IMR-90 (cell line): ENCODE measurements at regions not wholly inside any gene's neighbourhood (a gene's known extent, or its start where the extent isn't known, plus 50 kb on each side); places are given as distances from the start of the nearest gene placed in this dataset.

Source experiments
- ATAC-seq: fragments of 200-7000 bp; cut with Tn5 transposase; 2 replicates; pipeline ENCODE4 v1.9.1; 2020; ENCODE audit warnings: low read depth, mild to moderate bottlenecking, moderate library complexity
- BruUV-seq: library from RNA; stranded (reverse); fragments of 400-500 nt; replicated peaks from 2 replicates; lab custom pipeline; 2021; lab: Mats Ljungman, UMichigan
- CTCF ChIA-PET: fragments of 300-600 bp; formaldehyde crosslinking; extraction: SDS; loops from one replicate; lab custom pipeline; 2021; ENCODE audit warnings: antibody characterized with exemption; lab: Yijun Ruan, JAX
- POLR2A ChIA-PET: fragments of 300-600 bp; sonication (Branson Sonifier 250); formaldehyde crosslinking; loops from one replicate; lab custom pipeline; 2022; ENCODE audit warnings: antibody characterized with exemption; ENCODE audit not compliant: unreplicated experiment; lab: Charles Lee
- DNase-seq: peaks from one replicate; pipeline ENCODE4 v3.0.0; 2013
- H2AFZ ChIP-seq: replicated peaks from 2 replicates; pipeline ENCODE3; 2013; ENCODE audit warnings: low read length, mild to moderate bottlenecking; ENCODE audit not compliant: poor library complexity
- H2AK5ac ChIP-seq: 2 replicates; pipeline ENCODE4 v1.6.1; 2013; ENCODE audit warnings: low read depth, low read length, inconsistent platforms
- H2AK9ac ChIP-seq: replicated peaks from 2 replicates; pipeline ENCODE3; 2013; ENCODE audit warnings: mild to moderate bottlenecking, low read depth, low read length, moderate library complexity; ENCODE audit not compliant: poor library complexity
- H2BK120ac ChIP-seq: 2 replicates; pipeline ENCODE4 v1.6.1; 2013; ENCODE audit warnings: low read depth, low read length, inconsistent platforms
- H2BK15ac ChIP-seq: 3 replicates; pipeline ENCODE4 v1.6.1; 2013; ENCODE audit warnings: low read depth, low read length, inconsistent platforms
- H2BK20ac ChIP-seq: 2 replicates; pipeline ENCODE4 v1.6.1; 2013; ENCODE audit warnings: low read depth, mild to moderate bottlenecking, inconsistent platforms, low read length, moderate library complexity
- H2BK5ac ChIP-seq: 2 replicates; pipeline ENCODE4 v1.6.1; 2013; ENCODE audit warnings: mild to moderate bottlenecking, low read depth, low read length, inconsistent platforms; ENCODE audit not compliant: poor library complexity, severe bottlenecking
- H3K14ac ChIP-seq: replicated peaks from 2 replicates; pipeline ENCODE4 v1.6.1; 2013; ENCODE audit warnings: low read depth, low read length, inconsistent platforms
- H3K18ac ChIP-seq: 2 replicates; pipeline ENCODE4 v1.6.1; 2013; ENCODE audit warnings: low read depth, low read length, control low read depth
- H3K23ac ChIP-seq: 2 replicates; pipeline ENCODE4 v1.6.1; 2013; ENCODE audit warnings: low read depth, low read length, inconsistent platforms
- H3K27ac ChIP-seq: 2 replicates; pipeline ENCODE4 v1.5.1; 2013; ENCODE audit warnings: mild to moderate bottlenecking, control low read depth, low read length; ENCODE audit not compliant: insufficient read depth
- H3K27me3 ChIP-seq: 2 replicates; pipeline ENCODE4 v1.6.1; 2013; ENCODE audit warnings: low read length; ENCODE audit not compliant: control insufficient read depth, insufficient read depth
- H3K36me3 ChIP-seq: 2 replicates; pipeline ENCODE4 v1.6.1; 2013; ENCODE audit warnings: low read length, mixed read lengths; ENCODE audit not compliant: control insufficient read depth, insufficient read depth
- H3K4ac ChIP-seq: 2 replicates; pipeline ENCODE4 v1.6.1; 2013; ENCODE audit warnings: low read depth, low read length, inconsistent platforms
- H3K4me1 ChIP-seq: 2 replicates; pipeline ENCODE4 v1.6.1; 2013; ENCODE audit warnings: low read length, mixed read lengths; ENCODE audit not compliant: control insufficient read depth, insufficient read depth
- H3K4me2 ChIP-seq: 2 replicates; pipeline ENCODE4 v1.6.1; 2013; ENCODE audit warnings: low read depth, mild to moderate bottlenecking, control low read depth, low read length, moderate library complexity
- H3K4me3 ChIP-seq: 2 replicates; pipeline ENCODE4 v1.5.1; 2013; ENCODE audit warnings: low read depth, mild to moderate bottlenecking, control low read depth, low read length, moderate library complexity; ENCODE audit not compliant: insufficient read depth
- H3K56ac ChIP-seq: 2 replicates; pipeline ENCODE4 v1.6.1; 2013; ENCODE audit warnings: low read length, inconsistent platforms; ENCODE audit not compliant: insufficient read depth; ENCODE audit errors: extremely low read depth
- H3K79me1 ChIP-seq, 2 experiments: 2 replicates each; pipeline ENCODE4 v1.6.1; 2013; ENCODE audit warnings: low read length in 2 of 2, inconsistent platforms in 1 of 2, low read depth in 1 of 2
- H3K9ac ChIP-seq: 2 replicates; pipeline ENCODE4 v1.6.1; 2013; ENCODE audit warnings: low read depth, low read length, control low read depth
- H3K9me1 ChIP-seq: 2 replicates; pipeline ENCODE4 v1.6.1; 2013; ENCODE audit warnings: low read length, inconsistent platforms; ENCODE audit not compliant: insufficient read depth
- H3K9me3 ChIP-seq: 2 replicates; pipeline ENCODE4 v1.6.1; 2013; ENCODE audit warnings: low read length; ENCODE audit not compliant: control insufficient read depth, insufficient read depth
- H4K20me1 ChIP-seq: 2 replicates; pipeline ENCODE4 v1.6.1; 2013; ENCODE audit warnings: low read length, inconsistent platforms; ENCODE audit not compliant: insufficient read depth
- H4K5ac ChIP-seq: 2 replicates; pipeline ENCODE4 v1.6.1; 2013; ENCODE audit warnings: mild to moderate bottlenecking, low read depth, low read length, control low read depth
- H4K8ac ChIP-seq, 2 experiments: 2 replicates each; pipeline ENCODE4 v1.6.1; 2013; ENCODE audit warnings: low read depth in 2 of 2, low read length in 2 of 2, control low read depth in 1 of 2, inconsistent platforms in 1 of 2
- H4K91ac ChIP-seq: 2 replicates; pipeline ENCODE4 v1.6.1; 2013; ENCODE audit warnings: low read depth, low read length, inconsistent platforms; ENCODE audit not compliant: insufficient read depth
- BHLHE40 ChIP-seq: fragments of 150-350 bp; IDR thresholded peaks from 2 replicates; pipeline ENCODE4 v1.6.1; 2016; ENCODE audit warnings: mild to moderate bottlenecking, low read depth, low read length
- CEBPB ChIP-seq: IDR thresholded peaks from 2 replicates; pipeline ENCODE4 v1.6.1; 2012; ENCODE audit warnings: low read depth, low read length, improper control_type of control experiment
- CHD1 ChIP-seq: IDR thresholded peaks from 2 replicates; pipeline ENCODE4 v1.6.1; 2012; ENCODE audit warnings: low read depth, low read length, improper control_type of control experiment
- CTCF ChIP-seq: conservative IDR thresholded peaks from 2 replicates; pipeline ENCODE4 v1.5.1; 2012; ENCODE audit warnings: mild to moderate bottlenecking, low read depth, low read length, improper control_type of control experiment
- ELK1 ChIP-seq: fragments of 150-350 bp; IDR thresholded peaks from 2 replicates; pipeline ENCODE4 v1.6.1; 2016; ENCODE audit warnings: low read depth, mild to moderate bottlenecking, low read length, moderate library complexity, borderline replicate concordance
- FOS ChIP-seq: fragments of 150-350 bp; IDR thresholded peaks from 2 replicates; pipeline ENCODE4 v1.6.1; 2016; ENCODE audit warnings: low read depth, low read length
- MAFK ChIP-seq: IDR thresholded peaks from 2 replicates; pipeline ENCODE4 v1.6.1; 2012; ENCODE audit warnings: low read depth, low read length, improper control_type of control experiment
- MAZ ChIP-seq: IDR thresholded peaks from 2 replicates; pipeline ENCODE4 v1.6.1; 2012; ENCODE audit warnings: low read depth, mild to moderate bottlenecking, low read length, improper control_type of control experiment, moderate library complexity, borderline replicate concordance
- MXI1 ChIP-seq: IDR thresholded peaks from 2 replicates; pipeline ENCODE4 v1.6.1; 2012; ENCODE audit warnings: low read depth, mild to moderate bottlenecking, low read length, moderate library complexity, borderline replicate concordance
- NFE2L2 ChIP-seq: fragments of 150-350 bp; IDR thresholded peaks from 2 replicates; pipeline ENCODE4 v1.6.1; 2016; ENCODE audit warnings: low read depth, mild to moderate bottlenecking, low read length
- POLR2A ChIP-seq: IDR thresholded peaks from 2 replicates; pipeline ENCODE4 v1.6.1; 2012; ENCODE audit warnings: mild to moderate bottlenecking, low read depth, low read length
- RAD21 ChIP-seq: IDR thresholded peaks from 2 replicates; pipeline ENCODE4 v1.6.1; 2012; ENCODE audit warnings: low read length, improper control_type of control experiment
- RCOR1 ChIP-seq: IDR thresholded peaks from 2 replicates; pipeline ENCODE4 v1.6.1; 2012; ENCODE audit warnings: mild to moderate bottlenecking, low read length, improper control_type of control experiment; ENCODE audit not compliant: insufficient replicate concordance
- RFX5 ChIP-seq: IDR thresholded peaks from 2 replicates; pipeline ENCODE4 v1.8.0; 2012; ENCODE audit warnings: low read depth, mild to moderate bottlenecking, low read length, moderate library complexity
- SMC3 ChIP-seq: fragments of 150-350 bp; IDR thresholded peaks from 2 replicates; pipeline ENCODE4 v1.6.1; 2016; ENCODE audit warnings: low read depth, mild to moderate bottlenecking, antibody characterized with exemption, low read length, moderate library complexity
- WGBS, 2 experiments: methylation state at CpG; one replicate each; pipeline versions ENCODE4 v1.1.5 to v1.1.7; 2013; ENCODE audit warnings: missing lambda C conversion rate in 2 of 2; ENCODE audit not compliant: insufficient read length in 1 of 2; ENCODE audit errors: extremely low coverage in 2 of 2; 5-methylcytosine and 5-hydroxymethylcytosine counted together
- dilution Hi-C: fragments of 300-500 bp; cut with HindIII; formaldehyde crosslinking; loops from one replicate; pipeline ENCODE4 v1.14.3; 2018; ENCODE audit warnings: low sequenced_read_pairs; ENCODE audit not compliant: unreplicated experiment
- in situ Hi-C: fragments of 300-500 bp; cut with MboI; formaldehyde crosslinking; loops from 3 replicates; pipeline ENCODE4 v1.14.3; 2019; ENCODE audit warnings: low sequenced_read_pairs, inconsistent platforms, mixed read lengths
- intact Hi-C: fragments of 100-400 bp; cut with micrococcal nuclease; formaldehyde crosslinking; loops from 2 replicates; pipeline ENCODE4 v1.10.0; 2022
- TF ChIP-seq, protein P1 (sequence below): fragments of 150-350 bp; IDR thresholded peaks from 2 replicates; pipeline ENCODE4 v1.6.1; 2017; ENCODE audit warnings: mild to moderate bottlenecking, antibody characterized with exemption, low read length, low read depth

DNA sequence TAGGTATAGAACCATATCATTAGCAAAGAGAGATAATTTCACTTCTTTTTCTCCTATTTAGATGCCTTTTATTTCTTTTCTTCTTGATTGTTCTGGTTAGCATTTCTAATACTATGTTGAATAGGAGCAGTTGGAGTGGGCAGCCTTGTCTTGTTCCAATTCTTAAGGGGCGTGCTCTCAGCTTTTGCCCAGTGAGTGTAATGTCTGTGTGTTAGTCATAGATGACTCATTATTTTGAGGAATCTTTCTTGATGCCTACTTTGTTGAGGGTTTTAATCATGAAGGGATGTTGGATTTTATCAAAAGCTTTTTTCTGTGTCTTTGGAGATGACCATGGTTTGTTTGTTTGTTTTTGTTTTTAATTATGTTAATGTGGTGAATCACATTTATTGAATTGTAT, 1453.1 kb upstream of the SLC39A10 start:
- H2BK5ac ChIP-seq: no peak overlapping the region
- no peak overlapping the region for H4K91ac ChIP-seq
- H3K56ac ChIP-seq: no peak overlapping the region
- H2AFZ ChIP-seq: no peak overlapping the region
- no peak overlapping the region for H3K27ac ChIP-seq
- no peak overlapping the region for H3K9ac ChIP-seq
- H3K4me2 ChIP-seq: no peak overlapping the region
- H3K36me3 ChIP-seq: no peaks in the 10 kb centered on the region
- no peak overlapping the region for H3K18ac ChIP-seq
- no peaks in the 10 kb centered on the region for H4K20me1 ChIP-seq
- dilution Hi-C loops (no loop called here), intact Hi-C loops (no loop called here), in situ Hi-C loops (no loop called here)
- no peak overlapping the region for H3K4ac ChIP-seq
- no peak overlapping the region for H2BK15ac ChIP-seq
- no peak overlapping the region for H3K4me3 ChIP-seq
- no peak overlapping the region for H2AK9ac ChIP-seq
- WGBS, 2 experiments: no CpG with 5 or more reads among the region's 1 CpG
- H3K14ac ChIP-seq: no peak overlapping the region
- H3K27me3 ChIP-seq: no peaks in the 10 kb centered on the region
- no peak overlapping the region for H2BK120ac ChIP-seq
- ATAC-seq (no peak), DNase-seq (no peak)
- no peak overlapping the region for H4K8ac ChIP-seq
- no peak overlapping the region for H3K23ac ChIP-seq
- POLR2A ChIA-PET: no interaction called here
- H2AK5ac ChIP-seq: no peak overlapping the region
- peaks cover 10% of the 10 kb centered on the region for H3K9me3 ChIP-seq
- no peaks in the 10 kb centered on the region for H3K79me1 ChIP-seq
- CTCF ChIA-PET: no interaction called here
- no peaks in the 10 kb centered on the region for H3K4me1 ChIP-seq
- no peak for TF ChIP-seq SMC3
- TF ChIP-seq BHLHE40: no peak
- no peak for TF ChIP-seq RFX5
- TF ChIP-seq MAFK: no peak
- no peak for TF ChIP-seq CHD1
- no peak for TF ChIP-seq RAD21
- TF ChIP-seq ELK1: no peak
- no peak for TF ChIP-seq CTCF
- TF ChIP-seq CEBPB: no peak
- no peak for TF ChIP-seq NFE2L2
- no peak for TF ChIP-seq RCOR1
- TF ChIP-seq FOS: no peak
- no peak for TF ChIP-seq POLR2A
- TF ChIP-seq, protein P1, sequence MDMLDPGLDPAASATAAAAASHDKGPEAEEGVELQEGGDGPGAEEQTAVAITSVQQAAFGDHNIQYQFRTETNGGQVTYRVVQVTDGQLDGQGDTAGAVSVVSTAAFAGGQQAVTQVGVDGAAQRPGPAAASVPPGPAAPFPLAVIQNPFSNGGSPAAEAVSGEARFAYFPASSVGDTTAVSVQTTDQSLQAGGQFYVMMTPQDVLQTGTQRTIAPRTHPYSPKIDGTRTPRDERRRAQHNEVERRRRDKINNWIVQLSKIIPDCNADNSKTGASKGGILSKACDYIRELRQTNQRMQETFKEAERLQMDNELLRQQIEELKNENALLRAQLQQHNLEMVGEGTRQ: no peak
- TF ChIP-seq MXI1: no peak
- TF ChIP-seq MAZ: no peak
- no TSS peak for BruUV-seq
- H2BK20ac ChIP-seq: no peak overlapping the region
- H3K9me1 ChIP-seq: no peaks in the 10 kb centered on the region
- no peak overlapping the region for H4K5ac ChIP-seq
